ENCODE measurements at regions not wholly inside any gene's neighbourhood (a gene's known extent, or its start where the extent isn't known, plus 50 kb on each side); places are given as distances from the start of the nearest gene placed in this dataset.
A peak's percentile ranks its signal among the peaks of the same experiment; 100 is the strongest.
"Not testable (repeated sequence)": the region's sequence is repeated elsewhere in the genome, so short reads cannot be mapped to it uniquely, and the experiment has no call there.

DNA sequence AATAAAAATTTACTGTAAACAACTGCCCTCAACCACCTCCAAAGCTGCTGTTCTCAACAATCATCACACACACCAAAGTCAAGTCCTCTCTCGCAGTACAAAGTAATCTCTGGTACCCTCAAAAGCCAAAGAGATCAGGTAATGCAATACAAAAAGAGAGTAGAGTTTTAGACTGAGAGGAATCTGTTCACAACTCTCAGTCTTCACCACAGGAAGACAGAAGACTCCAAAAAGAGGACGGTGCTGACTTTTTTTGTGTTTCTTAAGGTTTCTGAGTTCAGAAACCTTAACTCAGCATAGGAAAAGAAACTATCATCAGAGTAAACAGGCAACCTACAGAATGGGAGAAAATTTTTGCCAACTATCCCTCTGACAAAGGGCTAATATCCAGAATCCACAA, 1072.3 kb upstream of the DIAPH2 start:
- DNase-seq (ENCODE audit: low spot score): no peak

DNA sequence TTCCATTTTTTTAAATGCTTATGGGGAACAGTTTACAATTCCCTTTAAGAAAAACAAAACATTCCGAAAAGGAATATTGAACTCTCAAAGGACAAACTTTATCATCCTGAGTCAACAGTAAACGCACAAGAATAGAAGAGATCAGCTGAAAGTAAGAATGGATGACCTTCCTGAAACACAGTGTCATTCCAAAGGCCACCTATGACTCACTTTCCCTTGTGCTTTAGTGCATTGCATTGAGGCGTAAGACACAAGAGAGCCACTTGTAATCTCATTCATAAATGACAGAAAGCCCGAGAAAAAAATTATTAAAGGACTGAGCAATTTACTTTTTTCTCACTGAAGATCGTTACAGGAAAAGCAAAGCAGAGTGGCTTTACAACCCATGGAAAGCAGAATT, 1062.4 kb upstream of the DIAPH2 start:
- no peak for DNase-seq (ENCODE audit: low spot score)

DNA sequence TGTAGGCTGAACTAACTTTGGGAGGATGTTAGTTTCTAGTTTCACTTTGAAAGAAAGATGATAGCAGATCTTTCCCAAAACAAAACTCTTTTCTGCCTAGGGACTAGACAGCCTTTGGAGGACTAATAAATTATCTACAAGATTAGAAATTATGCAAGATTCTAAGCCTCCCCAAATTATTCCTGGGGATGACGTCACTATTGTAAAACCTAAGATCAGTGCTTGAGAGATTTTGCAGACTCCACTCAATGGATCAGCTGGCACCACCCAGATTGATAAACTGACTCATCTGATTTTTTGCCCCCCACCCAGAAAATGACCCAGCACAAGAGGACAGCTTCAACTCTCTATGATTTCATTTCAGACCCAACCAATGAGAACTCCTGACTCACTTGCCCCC, 1057.9 kb upstream of the DIAPH2 start:
- no peak for DNase-seq (ENCODE audit: low spot score)

DNA sequence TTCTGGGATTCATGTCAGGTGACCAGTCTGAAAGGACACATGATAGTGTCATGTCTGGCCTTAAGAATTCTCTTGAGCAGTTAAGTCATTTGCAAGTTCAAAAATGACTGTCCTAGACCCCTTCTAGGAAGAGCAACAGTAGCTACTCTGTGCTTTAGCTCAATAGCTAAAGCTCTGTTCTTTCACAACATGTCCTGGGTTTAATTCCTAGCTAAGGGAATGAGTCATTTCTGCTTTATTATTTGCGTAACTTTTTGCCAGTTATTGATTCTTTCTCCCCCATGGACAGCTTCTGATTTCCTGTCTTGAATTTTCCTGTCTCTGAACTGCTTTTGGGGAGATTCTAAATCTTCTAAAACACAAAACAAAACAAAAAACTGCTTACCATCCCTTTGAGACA, 1055.8 kb upstream of the DIAPH2 start:
- DNase-seq (ENCODE audit: low spot score): no peak

DNA sequence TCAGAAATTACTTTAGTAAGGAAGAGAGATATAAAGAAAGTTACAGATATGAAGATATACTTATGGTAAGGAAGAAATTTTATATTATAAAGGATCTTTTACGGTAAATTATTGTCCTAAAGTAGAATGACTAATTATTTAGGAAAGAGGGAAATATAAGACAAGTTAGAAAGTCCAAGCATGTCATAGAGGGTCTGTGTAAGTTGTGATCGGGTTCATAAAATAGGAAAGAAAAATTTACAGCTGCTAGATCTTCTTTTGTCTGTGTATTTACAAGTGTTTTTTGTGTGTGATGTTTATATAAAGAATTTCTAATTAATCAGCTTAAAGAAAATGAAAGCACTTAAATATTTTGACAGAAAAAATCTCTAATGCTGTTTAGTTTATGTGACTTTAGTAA, 1054.9 kb upstream of the DIAPH2 start:
- DNase-seq (ENCODE audit: low spot score): no peak

DNA sequence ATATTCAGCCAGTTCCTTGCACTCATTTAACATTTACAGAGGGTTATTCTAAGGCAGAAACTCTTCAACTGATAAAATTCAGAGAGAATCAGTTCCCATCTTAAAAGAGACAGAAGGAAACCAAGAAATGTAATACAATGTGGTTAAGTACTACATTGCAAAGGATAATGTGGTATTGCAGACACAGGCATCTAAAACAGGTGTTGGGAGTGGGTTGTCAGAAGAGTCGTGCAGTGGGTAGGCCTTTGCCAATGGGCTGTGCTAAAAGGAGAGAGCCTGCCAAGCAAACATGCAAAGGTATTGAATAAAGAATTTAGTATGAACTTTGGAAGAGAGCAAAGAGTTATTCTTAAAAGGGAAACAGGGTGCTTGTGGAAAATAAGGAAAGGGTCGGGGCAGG, 1044.4 kb upstream of the DIAPH2 start:
- DNase-seq (ENCODE audit: low spot score): no peak

DNA sequence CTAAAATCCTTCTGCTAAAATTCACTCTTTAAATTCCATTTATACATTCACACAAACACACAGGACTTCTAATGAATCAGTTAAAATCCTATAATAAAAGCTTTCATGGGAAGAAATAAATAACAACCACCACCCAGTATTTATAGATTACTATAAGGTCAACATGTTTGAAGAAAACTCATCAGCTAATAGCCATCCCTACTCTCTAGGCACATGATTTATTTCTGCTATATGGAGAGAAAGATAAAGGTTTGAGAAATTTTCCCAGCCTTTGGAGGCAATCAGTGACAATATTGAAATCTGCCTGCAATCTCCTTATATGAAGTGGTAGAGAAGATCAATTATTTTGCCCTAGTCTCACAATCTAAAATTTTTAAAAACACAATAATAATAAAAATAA, 1038.9 kb upstream of the DIAPH2 start:
- DNase-seq (ENCODE audit: low spot score): no peak

DNA sequence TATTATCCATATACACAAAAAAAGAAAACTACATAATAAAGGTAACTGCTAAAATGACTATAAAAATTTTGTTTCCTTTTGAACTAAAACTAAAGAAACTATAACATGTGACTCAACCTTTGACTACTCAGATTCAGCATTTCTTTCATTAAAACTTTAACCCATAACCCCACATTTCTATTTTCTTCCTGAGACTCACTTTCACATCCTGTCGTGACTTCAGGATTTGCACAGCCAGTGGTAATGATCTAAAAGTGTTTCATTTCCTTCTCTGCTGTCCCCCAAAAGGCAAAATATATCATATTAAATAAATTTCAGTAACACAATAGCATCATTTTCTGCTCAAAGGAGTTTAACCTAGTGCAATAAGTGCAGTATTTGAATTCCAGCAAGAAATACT, 1022.4 kb upstream of the DIAPH2 start:
- DNase-seq (ENCODE audit: low spot score): no peak

DNA sequence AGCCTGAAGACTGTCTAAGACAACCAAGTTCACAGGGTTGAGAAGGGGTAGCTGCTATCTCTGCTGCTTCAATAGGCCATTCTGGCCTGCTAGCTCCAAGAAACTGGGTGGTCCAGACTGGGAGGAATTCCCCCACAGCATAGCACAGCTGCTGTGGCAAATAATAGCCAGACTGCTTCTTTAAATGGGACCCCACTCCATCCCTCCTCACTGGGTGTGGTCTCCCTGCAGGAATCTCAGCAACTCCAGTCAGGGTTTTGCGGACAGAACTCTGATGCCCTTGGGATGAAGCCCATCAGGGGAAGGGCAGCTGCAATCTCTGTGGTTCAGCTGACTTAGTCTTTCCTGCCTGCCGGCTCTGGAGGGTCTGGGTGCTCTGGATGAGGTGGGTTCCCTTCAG, 1018.6 kb upstream of the DIAPH2 start:
- DNase-seq (ENCODE audit: low spot score): no peak

DNA sequence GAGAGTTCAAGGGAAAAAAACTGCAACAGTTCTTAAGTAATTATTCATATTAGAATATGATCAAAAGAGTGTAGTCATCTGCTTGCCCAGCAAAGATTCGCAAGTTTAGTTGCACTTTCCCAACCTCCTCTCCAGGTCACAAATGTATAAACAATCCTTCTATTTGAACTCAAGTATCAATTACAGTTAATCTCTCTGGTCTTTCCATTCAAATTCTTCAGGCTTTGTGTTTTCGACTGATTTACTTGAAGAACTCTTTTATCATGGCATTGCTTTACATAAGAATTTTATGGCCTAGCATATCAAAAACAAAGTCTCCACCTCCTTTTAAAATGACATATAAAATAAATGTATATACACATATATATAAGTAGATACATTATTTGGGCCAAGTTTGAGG, 1009.6 kb upstream of the DIAPH2 start:
- DNase-seq (ENCODE audit: low spot score): no peak

DNA sequence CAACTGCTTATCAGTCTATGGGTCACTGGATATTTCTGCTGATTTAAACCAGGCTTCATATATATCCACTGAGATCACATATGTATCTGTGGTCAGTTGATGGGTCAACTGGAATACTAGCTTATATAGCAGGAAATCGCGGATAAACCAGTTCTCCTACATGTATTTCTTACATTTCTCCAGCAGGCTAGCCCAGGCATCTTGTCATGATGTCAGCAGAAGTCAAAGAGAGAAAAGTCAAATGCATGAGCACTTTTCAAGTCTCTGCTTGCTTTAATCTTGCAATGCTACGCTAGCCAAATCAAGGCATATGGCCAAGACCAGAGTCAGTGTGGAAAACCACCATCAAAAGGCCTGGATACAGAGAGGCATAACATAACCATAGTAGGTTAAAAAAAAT, 1008.8 kb upstream of the DIAPH2 start:
- DNase-seq (ENCODE audit: low spot score): no peak

DNA sequence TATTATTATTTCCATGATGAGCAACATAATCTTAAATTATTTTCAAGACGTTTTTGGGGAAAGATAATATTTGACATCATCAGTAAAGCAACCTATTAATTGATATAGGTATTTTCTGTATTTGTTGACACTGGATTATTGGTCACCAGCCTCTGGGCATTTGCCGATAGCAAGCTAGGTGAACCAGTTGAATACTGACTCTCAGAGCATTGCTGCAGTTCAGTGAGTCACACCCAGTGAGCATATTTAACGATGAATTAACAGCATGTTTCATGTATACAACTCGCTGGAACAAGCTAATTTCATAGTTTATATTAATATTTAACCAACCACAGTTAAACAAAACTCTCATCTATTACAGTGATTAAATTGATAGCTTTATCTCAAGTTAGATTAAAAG, 1006.0 kb upstream of the DIAPH2 start:
- no peak for DNase-seq (ENCODE audit: low spot score)

DNA sequence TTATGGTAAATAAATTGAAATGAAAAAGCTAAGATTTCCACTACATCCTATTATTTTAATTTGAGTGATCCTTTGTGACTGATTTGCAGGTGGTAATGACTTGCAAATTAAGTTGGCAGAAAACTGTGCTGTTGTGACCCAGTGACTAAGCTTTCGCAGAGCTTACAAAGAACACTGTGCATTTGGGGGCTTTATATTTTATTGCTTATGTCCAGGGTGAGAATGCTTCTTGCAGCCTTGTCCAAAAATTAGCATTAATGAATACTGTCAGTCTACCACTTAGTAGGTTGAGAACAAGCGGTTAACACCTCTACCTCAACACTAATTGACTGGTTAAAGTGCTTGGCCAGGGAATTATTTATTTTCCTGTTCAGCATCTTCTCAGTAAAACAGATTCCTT, 991.3 kb upstream of the DIAPH2 start:
- no peak for DNase-seq (ENCODE audit: low spot score)

DNA sequence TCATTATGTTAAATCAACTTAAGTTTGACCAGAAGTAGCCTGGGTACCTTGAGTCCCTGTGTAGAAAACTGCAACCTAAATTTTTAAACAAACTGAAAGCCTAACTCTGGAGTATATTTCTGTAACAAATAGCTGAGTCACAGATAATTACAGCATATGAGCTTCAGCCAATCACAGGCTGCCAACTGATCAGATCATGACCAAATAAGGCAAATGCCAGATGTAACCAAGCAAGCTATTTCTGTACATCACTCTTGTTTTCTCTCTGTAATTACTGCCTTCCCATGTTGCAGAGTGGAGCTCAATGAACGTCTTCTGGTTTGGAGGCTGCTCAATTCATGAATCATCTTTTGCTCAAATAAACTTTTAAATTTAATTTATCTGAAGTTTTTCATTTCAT, 980.9 kb upstream of the DIAPH2 start:
- DNase-seq (ENCODE audit: low spot score): no peak

DNA sequence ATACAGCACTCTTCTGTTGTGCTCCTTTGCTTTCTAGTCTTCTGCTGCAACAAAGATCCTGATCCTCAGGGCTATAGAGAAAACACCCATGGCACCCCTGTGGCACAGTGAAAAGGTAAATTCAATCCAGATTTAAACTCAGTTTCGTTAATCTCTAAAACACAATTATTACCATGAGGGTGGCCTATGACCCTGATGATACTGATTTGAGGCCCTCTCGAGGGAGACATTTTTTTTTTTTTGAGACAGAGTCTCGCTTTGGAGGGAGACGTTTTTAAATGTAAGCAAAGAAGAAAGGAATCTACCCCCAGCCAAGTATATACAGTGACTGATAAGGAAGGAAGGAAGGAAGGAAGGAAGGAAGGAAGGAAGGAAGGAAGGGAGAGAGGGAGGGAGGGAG, 967.8 kb upstream of the DIAPH2 start:
- no peak for DNase-seq (ENCODE audit: low spot score)

DNA sequence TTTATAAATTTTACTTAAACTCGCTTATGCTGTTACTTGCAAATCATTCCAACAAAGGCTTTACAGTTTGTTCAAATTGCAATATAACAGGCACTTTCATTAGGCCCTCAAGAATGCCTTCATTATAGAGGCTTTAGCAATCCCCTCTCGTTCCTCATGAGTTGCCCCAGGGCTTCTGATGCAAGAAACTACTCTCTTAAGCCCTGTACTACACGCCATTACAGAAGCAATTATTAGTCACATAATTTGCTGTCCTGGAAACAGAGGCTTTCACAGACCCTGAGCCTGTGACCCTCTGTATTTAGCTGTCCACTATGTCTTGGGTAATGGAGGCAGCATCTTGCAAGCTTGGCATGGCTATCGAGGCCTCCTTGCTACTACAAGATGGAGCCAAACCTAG, 965.9 kb upstream of the DIAPH2 start:
- no peak for DNase-seq (ENCODE audit: low spot score)

DNA sequence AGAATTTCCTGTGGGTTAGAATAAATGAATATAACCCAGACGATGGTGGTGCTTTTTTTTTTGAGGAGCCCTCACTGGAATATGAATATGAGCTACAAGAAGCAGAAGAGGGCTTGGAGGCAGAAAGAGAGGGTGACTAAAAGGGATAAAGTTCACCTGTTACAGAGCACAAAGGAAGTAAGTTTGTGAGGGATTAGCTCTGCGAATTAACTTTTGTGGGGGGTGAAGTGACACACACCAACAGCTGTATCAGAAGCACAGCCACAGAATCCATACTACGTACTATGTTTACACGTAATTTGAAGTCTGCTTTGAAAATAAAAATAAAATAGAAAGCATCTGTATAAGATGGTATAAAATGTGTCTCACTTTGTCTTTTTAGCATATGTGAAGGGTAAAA, 963.6 kb upstream of the DIAPH2 start:
- DNase-seq (ENCODE audit: low spot score): no peak

DNA sequence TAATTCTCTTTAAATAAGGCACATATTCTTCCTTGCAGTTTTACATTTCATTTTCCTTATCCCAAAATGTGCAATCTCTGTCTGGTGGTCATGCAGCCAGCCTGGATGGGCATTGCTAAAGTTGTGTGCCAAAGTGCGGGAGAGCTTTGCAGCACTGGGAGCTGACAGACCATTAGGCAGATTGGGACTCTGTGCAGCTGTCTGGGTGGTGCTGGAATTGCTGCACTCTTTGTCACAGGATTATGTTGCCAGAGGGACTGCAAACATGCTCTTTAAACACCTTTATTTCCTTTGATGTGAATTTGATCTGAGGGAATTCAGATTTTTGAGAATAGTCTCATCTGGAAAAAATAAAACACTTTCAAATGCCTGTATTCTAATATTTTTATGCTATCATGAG, 956.2 kb upstream of the DIAPH2 start:
- no peak for DNase-seq (ENCODE audit: low spot score)

DNA sequence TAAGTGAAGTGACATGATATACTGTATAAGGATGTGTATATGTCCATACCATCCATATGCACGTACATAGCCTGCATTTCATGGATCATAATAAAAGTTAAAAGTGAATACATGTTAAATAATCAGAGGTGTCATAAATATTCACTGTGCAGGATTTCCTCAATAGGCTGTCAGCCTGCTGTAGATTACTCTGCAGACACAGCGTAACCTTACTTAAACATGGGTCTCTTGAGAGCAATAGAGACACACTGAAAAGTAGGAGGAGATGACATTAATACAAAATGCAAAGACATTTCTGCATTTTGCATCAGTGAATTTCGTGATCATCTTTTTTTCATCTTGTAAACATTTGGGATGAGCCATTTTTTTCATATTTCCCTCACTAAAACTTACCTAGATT, 955.2 kb upstream of the DIAPH2 start:
- DNase-seq (ENCODE audit: low spot score): no peak

DNA sequence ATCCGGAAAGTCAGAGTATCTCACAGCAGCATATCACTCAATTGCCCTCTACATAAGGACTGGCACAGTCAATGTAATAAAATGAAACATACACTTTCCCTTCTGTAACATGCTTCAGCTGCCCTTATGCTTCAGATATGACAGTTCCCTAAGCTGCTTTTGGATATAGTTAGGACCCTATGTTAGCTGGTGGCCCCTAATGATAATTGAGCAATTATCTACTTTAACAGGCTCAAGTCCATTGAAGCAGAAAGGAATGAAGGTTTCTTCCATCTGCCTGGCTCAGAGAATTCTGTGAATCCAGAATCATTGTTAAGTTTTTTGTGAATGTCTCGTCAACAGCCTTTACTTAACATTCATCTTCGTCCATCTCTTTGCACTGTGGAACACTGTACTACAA, 951.2 kb upstream of the DIAPH2 start:
- no peak for DNase-seq (ENCODE audit: low spot score)

DNA sequence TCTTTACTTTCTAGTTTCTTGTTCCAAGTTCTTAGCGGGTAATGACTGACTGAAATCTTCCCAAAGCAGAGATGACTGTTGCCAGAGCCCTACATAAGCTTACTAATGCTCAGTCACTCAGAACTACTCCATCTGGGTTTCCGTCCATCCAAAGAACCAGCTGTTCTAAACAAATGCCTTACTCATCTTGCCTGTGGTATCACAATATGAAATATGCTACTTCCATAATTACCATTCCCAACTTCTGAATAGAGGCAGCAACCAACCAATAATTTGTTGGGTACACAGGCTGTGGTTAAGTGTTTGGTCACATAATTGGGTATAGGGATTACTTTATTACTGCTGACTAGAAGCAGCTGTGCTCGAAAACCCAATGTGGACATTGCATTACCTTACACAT, 930.2 kb upstream of the DIAPH2 start:
- DNase-seq (ENCODE audit: low spot score): no peak

DNA sequence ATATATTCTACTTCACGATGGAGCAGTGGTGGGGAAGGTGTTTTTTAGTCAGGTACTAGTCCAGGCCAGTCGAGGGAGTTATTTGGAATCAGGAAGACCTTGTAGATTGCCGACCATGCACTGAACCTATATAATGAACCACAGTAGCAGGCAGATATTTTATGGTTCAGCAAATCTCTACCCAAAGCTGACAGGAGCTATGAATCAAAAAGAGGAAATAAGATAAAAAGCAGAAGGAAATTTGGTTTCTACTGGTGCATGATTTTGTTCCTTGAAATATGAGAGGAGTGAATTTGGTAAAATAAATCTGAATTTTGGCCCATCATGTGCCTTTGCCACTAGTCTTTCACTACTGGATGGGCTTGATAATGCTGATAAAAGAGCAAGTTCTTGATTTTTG, 924.3 kb upstream of the DIAPH2 start:
- no peak for DNase-seq (ENCODE audit: low spot score)

DNA sequence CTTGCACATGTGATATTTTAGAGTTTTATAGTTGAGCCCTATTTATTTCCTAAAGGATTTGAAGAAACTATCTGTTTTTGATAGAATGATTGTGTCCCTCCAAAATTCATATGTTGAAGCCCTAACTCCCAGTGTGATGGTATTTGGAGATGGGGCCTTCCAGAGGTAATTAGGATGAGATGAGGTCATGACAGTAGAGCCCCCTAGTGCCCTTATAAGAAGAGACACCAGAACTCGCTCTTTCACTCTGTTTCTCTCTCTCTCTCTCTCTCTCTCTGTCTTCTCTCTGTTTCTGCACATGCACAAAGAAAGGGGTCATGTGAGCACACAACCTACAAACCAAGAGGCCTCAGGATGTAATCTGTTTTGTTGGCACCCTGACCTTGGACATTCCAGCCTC, 921.9 kb upstream of the DIAPH2 start:
- DNase-seq (ENCODE audit: low spot score): no peak

DNA sequence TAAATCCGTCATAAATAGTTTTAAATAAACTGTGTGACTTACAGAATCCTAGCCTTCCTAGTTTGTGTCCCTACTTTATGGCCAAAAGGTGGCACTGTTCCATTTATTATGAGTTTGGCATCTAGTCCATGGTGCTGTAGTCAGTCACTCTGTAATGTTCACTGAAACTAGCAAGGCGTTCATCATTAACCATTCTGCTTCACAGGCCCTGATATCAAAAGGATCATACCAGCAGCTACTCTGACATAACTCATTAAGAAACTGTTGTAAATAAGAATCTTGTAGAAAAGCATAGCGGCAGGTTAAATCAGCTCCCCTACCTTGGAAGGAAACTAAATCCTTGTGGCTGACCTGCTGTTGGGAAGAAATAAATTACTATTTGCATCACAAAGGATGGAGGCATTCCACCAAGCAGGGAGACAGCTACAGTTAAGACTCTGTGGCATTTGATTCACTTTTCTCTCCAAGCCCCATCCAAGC, 919.6 kb upstream of the DIAPH2 start:
- peak; percentile 15 for DNase-seq (ENCODE audit: low spot score)

DNA sequence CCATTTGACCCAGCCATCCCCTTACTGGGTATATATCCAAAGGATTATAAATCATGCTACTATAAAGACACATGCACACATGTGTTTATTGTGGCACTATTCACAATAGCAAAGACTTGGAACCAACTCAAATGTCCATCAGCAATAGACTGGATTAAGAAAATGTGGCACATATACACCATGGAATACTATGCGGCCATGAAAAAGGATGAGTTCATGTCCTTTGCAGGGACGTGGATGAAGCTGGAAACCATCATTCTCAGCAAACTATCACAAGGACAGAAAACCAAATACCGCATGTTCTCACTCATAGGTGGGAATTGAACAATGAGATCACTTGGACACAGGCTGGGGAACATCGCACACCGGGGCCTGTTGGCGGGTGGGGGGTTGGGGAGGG, 913.4 kb upstream of the DIAPH2 start:
- DNase-seq (ENCODE audit: low spot score): not testable (repeated sequence)
